Esophagus muscularis mucosa (tissue), 3 donors: ENCODE measurements at regions not wholly inside any gene's neighbourhood (a gene's known extent, or its start where the extent isn't known, plus 50 kb on each side); places are given as distances from the start of the nearest gene placed in this dataset.

ENCODE experiments used
- CTCF ChIP-seq, 3 experiments: fragments of 200-600 bp in 2 of 3; fragments of 450-650 bp in 1 of 3; sonication (generic) in 2 of 3; IDR thresholded peaks; one replicate each; pipeline ENCODE4 v1.5.1; 2017 to 2019; ENCODE audit warnings: antibody characterized with exemption in 3 of 3, mild to moderate bottlenecking in 2 of 3, moderate library complexity in 1 of 3
- POLR2AphosphoS5 ChIP-seq, 2 donors: sonication (generic); formaldehyde crosslinking; IDR thresholded peaks; one replicate each; pipeline ENCODE4 v1.6.1; 2017; ENCODE audit warnings: antibody characterized with exemption in 2 of 2

GRCh38 chr2:11915650-11916049 is 169.2 kb downstream of the LPIN1 start:
- TF ChIP-seq POLR2AphosphoS5 (IDR thresholded peaks at IDR 0.05) (no peak), CTCF (IDR thresholded peaks at IDR 0.05) (no peak)
